A549 (cell line): ENCODE measurements at regions not wholly inside any gene's neighbourhood (a gene's known extent, or its start where the extent isn't known, plus 50 kb on each side); places are given as distances from the start of the nearest gene placed in this dataset.

Experiments used
- EP300 ChIP-seq, 2 experiments: fragments of >200 bp; sonication (Bioruptor Twin); formaldehyde crosslinking; IDR thresholded peaks; 2 replicates in 1 of 2; 3 replicates in 1 of 2; pipeline ENCODE4 v1.6.1; 2016 to 2017
- JUNB ChIP-seq: fragments of >200 bp; sonication (Bioruptor Twin); formaldehyde crosslinking; IDR thresholded peaks from 2 replicates; pipeline ENCODE4 v1.6.1; 2016
- RFX5 ChIP-seq: fragments of 450-650 bp; IDR thresholded peaks from 2 replicates; pipeline ENCODE4 v1.7.1; 2014; ENCODE audit warnings: antibody characterized with exemption, mild to moderate bottlenecking, moderate library complexity
- TF ChIP-seq, protein P1 (sequence below): fragments of >200 bp; sonication (Bioruptor Twin); formaldehyde crosslinking; IDR thresholded peaks from 3 replicates; pipeline ENCODE4 v1.5.1; 2016
- TF ChIP-seq, protein P2 (sequence below): IDR thresholded peaks from 2 replicates; pipeline ENCODE4 v1.6.1; 2012

DNA sequence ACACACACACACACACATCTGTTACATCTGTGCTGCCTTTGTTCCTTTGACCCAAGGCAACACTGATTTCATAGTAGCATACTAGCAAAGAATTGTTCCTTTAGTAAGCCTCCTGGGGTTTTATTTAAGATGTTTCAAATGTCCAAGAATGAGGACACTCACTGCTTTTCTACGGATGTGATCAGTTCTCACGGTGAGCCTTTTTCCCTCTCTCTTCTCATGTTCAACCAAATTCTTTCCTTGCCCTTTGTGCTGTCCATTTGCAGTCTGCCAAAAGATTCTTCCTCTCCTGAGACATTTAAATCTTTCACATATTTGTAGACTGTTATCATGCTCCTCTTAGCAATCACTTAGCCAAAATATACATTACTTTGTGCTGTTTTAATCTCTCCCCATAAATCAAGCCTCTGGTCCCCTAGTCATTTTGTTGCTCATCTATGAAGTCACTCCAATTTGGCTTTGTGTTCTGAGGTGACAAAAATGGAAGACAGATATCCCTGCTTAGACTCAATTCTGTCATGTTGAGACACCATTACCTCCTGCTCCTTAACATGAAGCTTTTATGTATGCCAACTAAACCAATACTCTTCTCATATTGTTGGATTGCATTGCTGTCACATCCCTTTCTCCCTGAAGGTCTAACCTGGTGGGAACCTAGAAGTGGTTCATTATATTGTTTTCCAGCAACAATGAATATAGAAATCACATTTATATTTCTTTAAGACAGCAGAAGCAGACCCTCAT is 1605.3 kb upstream of the ACVR2A start:
- TF ChIP-seq, protein P1, sequence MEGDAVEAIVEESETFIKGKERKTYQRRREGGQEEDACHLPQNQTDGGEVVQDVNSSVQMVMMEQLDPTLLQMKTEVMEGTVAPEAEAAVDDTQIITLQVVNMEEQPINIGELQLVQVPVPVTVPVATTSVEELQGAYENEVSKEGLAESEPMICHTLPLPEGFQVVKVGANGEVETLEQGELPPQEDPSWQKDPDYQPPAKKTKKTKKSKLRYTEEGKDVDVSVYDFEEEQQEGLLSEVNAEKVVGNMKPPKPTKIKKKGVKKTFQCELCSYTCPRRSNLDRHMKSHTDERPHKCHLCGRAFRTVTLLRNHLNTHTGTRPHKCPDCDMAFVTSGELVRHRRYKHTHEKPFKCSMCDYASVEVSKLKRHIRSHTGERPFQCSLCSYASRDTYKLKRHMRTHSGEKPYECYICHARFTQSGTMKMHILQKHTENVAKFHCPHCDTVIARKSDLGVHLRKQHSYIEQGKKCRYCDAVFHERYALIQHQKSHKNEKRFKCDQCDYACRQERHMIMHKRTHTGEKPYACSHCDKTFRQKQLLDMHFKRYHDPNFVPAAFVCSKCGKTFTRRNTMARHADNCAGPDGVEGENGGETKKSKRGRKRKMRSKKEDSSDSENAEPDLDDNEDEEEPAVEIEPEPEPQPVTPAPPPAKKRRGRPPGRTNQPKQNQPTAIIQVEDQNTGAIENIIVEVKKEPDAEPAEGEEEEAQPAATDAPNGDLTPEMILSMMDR, result no peak
- TF ChIP-seq, protein P2, sequence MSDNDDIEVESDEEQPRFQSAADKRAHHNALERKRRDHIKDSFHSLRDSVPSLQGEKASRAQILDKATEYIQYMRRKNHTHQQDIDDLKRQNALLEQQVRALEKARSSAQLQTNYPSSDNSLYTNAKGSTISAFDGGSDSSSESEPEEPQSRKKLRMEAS, result no peak
- TF ChIP-seq JUNB (no peak), RFX5 (no peak), EP300 (IDR thresholded peaks at IDR 0.05) (no peak)
